Activated naive CD4-positive, alpha-beta T cell treated with anti-CD3 and anti-CD28 coated beads, Interleukin-2, amount 50 U/mL, for 72 hours (primary cell): ENCODE measurements at regions not wholly inside any gene's neighbourhood (a gene's known extent, or its start where the extent isn't known, plus 50 kb on each side); places are given as distances from the start of the nearest gene placed in this dataset.
"Not testable (repeated sequence)": the region's sequence is repeated elsewhere in the genome, so short reads cannot be mapped to it uniquely, and the experiment has no call there.

Source experiments
- ATAC-seq, 2 donors: fragments of 150-1000 bp; cut with Tn5 transposase; 2 replicates each; pipeline ENCODE4 v1.10.0; 2021; ENCODE audit warnings: mild to moderate bottlenecking in 2 of 2, moderate library complexity in 2 of 2
- DNase-seq, 2 donors: peaks; one replicate each; pipeline ENCODE4 v3.0.0; 2021 to 2022; ENCODE audit warnings: low spot score in 2 of 2
- H3K27ac Mint-ChIP-seq, 2 donors: one replicate each; pipeline ENCODE4 v1.8.0; 2022; ENCODE audit warnings: mild to moderate bottlenecking in 2 of 2, mixed read lengths in 2 of 2
- H3K36me3 Mint-ChIP-seq, 2 donors: one replicate each; pipeline ENCODE4 v1.8.0; 2022; ENCODE audit warnings: mixed read lengths in 2 of 2
- H3K9me3 Mint-ChIP-seq, 2 donors: one replicate each; pipeline ENCODE4 v1.8.0; 2022; ENCODE audit warnings: mixed read lengths in 2 of 2

DNA sequence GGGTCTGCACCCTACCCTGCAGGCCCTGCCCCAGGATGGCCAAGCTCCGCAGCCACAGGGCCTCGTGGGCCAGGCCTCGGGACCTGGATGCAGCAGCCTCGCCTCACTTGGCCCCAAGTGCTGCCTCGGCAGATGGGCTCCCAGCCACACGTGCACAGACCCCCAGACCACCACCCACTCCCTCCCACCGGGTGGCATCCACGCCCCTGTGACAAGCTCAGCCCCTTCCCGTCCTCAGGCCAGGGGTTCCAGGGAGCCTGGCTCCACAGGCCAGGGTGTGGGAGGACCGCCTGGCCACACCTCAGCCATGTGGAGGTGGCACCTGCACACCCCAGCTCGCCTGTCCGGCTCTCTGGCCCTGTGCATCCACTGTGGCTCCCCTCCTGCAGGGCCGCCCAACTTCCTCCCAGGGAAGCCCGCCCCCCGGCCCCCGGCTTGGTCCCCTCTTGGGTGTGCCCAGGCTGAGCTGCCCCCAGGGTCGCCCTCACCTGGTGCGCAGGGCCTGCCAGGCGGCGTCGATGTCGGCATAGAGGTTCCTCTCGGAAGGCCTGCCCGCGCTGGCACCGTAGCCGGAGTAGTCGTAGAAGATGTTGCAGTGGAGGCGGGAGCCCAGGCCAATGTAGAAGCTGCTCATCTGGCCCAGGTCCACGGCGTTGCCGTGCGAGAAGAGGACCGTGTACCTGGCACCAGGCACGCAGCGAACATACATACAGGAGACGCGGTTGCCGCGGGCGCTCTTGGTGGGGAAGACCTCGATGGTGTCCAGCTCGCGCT is 127.4 kb upstream of the VPREB1 start:
- ATAC-seq, H3K27ac Mint-ChIP-seq, H3K9me3 Mint-ChIP-seq, DNase-seq, H3K36me3 Mint-ChIP-seq: not testable (repeated sequence)

DNA sequence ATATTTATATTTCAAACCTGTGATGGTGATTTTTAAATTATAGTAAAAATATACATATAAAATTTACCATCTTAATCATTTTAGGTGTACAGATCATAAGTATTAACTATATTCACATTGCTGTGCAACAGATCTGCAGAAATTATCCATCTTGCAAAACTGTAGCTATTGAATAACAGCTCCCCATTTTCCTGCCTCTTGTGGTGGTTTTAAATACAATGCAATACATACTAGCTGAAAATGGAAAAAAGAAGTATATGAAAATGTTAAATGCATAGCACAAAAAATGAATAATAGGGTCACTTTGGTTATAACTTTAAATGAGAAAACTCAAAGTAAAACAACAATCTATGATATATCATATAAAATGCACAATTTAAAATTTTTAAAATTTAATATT is 130.9 kb upstream of the VPREB1 start:
- Mint-ChIP-seq H3K36me3 (no peaks in the 10 kb centered on the region), H3K27ac (no peak overlapping the region), H3K9me3 (no peaks in the 10 kb centered on the region)
- DNase-seq (no peak), ATAC-seq (no peak)

DNA sequence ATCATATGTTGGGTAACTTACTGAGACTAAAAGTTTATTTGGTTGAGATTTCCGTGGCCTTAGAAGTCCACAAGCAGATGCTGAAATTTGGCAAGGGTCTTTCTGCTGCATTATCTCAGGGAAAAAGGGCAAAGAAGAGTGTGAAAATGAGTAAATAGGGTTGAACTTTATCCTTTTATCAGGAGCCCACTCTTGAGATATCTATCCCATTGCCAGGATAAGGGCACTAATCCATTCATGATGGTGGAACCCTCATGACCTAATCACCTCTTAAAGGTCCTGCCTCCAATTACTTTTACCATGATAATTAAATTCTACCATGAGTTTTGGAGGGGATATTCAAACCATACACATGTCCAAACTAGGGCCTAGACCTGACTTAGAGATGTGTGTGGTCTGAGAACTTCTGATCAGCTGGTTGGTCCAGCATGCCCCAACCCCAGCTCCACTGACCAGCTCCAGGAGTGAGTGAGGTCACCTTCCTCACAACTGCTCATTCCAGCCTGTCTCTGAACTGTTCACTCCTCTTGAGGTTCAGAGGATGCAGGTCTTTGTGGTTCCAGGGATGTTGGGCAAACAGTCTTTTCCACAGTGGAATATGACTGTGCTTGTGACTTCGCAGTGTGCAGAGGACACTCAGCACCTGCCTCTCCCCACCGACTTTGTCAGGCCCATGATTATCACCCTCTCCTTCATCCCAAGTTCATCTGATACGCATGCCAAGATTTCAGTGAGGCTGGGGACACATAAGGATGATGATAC is 130.1 kb upstream of the TOP3B start:
- no peak overlapping the region for H3K27ac Mint-ChIP-seq
- DNase-seq (no peak), ATAC-seq (no peak)
- no peaks in the 10 kb centered on the region for H3K9me3 Mint-ChIP-seq
- H3K36me3 Mint-ChIP-seq = no peaks in the 10 kb centered on the region

DNA sequence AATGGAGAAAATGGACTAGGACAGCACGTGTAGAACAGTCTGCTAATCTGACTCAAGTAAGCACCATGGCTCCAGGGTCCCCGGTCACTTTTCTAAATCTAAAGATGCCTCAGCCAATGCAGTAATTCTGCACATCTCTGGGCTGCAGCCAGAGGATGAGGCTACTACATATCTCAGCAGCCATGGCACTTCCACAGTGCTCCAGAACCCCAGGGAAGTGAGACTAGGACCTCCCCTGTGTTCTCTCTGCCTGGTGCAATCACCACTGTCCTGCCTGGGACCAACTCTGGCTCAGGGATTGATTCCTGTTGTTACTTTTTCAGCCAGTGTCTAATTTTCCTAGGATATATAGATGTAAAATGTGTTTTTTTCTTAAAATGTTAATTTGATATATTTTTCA is 129.4 kb upstream of the TOP3B start:
- Mint-ChIP-seq H3K36me3 (no peaks in the 10 kb centered on the region), H3K27ac (no peak overlapping the region), H3K9me3 (no peaks in the 10 kb centered on the region)
- DNase-seq (no peak), ATAC-seq (no peak)

DNA sequence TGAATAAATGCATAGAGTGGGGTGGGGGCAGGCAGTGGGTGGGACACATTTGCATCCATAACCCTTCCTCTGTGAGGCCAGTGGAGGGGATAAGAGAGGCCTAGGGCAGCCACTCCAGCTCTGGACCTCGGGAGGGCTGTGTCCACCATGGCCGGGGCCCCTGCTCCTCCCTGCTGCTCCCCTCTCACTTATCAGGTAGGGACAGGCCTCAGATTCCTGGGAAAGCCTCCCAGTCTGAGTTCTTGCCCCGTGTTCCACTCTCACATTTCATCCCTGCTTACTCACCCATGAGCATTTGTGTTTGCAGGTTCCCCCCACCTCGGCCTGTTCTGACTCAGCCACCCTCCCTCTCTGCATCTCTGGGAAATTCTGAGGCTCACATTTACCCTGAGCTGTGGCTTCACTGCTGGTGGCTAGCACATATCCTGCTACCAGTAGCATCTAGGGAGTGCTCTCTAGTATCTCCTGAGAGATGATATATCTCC is 128.7 kb upstream of the TOP3B start:
- no peak overlapping the region for H3K27ac Mint-ChIP-seq
- ATAC-seq (peak; percentile 88 to 96), DNase-seq (peak in 1 of 2 donors; percentile 61)
- no peaks in the 10 kb centered on the region for H3K36me3 Mint-ChIP-seq
- no peaks in the 10 kb centered on the region for H3K9me3 Mint-ChIP-seq

DNA sequence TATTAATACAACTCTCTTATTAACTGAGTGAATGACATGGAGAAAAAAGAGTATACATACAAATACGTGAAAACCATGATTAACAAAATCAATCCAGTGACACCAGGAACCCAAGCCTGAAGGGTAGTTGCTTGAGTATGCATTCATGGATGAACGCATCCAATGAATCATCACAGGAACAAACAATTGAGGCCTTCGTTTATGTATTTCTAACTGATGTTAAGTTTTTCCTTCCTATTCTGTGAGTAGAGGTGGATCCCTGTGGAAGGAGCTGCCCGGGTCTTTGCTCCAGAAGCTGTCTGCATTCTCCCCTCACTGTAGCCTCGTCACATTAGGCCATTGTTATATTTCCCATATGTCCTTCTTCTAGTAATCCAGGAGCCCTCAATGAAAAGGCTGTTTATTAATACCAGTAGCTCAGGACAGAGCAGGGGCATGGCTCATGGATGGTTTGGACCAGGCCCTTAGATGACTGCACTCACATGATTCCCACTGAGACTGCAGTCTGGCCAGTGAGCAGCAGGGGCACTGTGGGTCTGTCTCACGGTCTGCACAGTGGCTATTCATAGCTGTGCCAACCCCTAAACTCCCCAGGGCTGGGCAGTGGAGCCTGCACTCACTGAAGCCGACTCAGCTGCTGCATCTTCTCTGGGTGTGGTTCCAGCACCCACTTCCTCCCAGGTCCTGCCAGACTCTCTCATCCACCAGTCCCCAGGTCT is 128.1 kb upstream of the TOP3B start:
- H3K36me3 Mint-ChIP-seq = no peaks in the 10 kb centered on the region
- H3K27ac Mint-ChIP-seq = no peak overlapping the region
- peak; percentile 80 to 87 for ATAC-seq
- no peaks in the 10 kb centered on the region for H3K9me3 Mint-ChIP-seq
- peak in 1 of 2 donors; percentile 33 for DNase-seq

DNA sequence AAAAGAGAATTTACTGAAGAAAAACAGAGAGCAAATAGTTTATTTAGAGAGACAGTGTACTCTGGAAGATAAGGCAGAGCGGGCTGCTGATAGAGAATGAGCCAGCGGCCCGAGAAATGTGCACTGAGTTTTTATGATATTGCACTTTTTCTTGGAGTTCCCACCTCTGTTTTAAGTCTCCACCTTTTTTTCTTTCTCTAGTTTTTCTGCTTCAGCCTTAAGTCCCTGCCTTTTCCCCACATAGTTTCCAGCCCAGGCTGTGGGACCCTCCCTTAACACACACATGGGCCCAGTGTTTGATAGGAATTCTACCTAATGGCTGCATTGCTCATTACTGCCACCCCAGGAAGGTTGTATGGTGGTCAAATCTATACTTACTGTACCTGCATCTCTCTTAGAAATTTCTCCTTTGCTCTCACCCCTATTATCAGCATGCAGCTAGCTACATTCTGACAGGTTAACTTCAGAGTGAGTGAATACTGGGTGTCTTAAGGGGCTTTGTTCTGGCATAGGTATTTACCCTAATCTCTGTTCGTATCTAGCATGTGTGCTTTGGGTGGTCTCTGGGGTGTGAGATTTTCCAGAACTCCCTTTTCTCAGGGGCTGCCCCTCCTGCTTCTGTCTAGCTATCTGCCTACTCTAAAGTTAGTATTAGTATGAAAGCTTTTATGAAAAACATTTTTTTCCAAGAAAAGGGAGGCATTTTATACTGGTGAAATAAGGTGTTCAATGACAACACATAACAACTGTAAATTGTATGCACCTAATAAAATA is 127.3 kb upstream of the TOP3B start:
- no peak for ATAC-seq
- DNase-seq = no peak
- H3K27ac Mint-ChIP-seq = peak overlapping the region in 1 of 2 donors; percentile 12
- H3K36me3 Mint-ChIP-seq = no peaks in the 10 kb centered on the region
- no peaks in the 10 kb centered on the region for H3K9me3 Mint-ChIP-seq

DNA sequence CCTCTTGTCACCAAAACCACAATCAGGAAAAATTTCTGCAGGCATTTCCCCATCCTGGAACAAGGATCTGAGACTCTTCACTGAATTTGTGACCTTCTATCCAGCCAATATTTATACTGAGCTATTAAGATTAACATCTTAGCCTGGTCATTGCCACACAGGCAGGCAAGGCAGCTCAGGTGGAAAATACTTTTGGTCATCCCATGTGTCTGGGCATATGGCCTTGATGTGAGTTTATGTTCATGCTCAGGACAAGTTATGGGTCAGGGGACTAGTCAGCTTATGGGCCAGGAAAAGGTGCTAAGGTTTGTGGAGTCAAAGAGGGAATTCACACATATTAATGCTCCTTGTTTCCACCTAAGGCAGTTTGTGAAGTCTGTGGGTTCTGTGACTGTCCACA is 124.3 kb upstream of the TOP3B start:
- Mint-ChIP-seq H3K9me3 (no peaks in the 10 kb centered on the region), H3K27ac (no peak overlapping the region), H3K36me3 (no peaks in the 10 kb centered on the region)
- ATAC-seq (no peak), DNase-seq (no peak)

DNA sequence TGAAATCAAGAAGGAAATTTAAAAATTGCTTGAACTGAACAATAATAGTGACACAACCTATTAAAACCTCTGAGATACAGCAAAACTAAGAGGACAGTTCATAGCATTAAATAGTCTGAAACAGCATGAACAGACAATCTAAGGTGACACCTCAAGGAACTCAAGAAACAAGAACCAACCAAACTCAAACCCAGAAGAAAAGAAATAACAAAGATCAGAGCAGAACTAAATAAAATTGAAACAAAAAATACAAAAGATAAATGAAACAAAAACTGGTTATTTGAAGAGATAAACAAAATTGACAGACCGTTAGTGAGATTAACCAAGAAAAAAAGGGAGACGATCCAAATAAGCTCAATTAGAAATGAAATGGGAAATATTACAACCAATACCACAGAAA is 122.8 kb upstream of the TOP3B start:
- Mint-ChIP-seq H3K36me3 (no peaks in the 10 kb centered on the region), H3K27ac (no peak overlapping the region), H3K9me3 (no peaks in the 10 kb centered on the region)
- ATAC-seq (no peak), DNase-seq (no peak)

DNA sequence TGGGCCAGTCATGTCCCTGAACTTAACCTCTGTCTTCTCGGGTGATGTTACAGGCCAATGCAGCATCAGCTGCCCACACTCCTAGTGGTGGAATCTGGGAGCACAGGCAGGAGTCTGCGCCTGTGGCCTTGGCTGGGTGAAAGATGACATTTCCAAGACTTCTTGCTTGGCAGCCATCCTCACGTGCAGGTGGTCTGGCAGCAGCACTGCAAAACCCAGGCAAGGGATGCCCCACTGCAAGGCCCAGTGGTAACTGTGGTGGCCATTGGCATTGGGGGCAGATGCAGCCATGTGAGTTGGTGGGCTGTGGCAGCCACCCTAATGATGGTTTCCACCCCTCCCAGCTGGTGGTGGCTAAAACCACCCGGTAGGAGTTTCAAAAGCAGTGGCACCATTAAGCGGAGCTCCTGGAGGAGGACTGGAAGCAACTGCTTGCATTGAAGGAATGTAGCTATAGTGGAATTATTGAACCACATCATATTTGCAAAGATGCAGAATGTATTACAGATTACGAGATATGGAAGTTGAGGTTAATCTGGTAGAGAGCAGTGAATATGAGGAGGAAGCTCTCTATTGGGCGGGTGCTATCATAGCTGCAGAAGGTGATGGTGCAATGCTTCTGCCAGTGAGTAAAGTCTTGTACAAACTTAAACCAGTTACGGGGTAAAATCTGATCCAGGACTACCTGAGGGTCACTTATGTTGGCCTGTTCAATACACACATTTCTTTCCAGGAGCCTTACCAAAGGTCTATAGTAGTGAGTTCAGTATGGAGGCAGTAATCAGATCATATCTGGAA is 120.7 kb upstream of the TOP3B start:
- ATAC-seq = peak in 1 of 2 donors; percentile 47
- Mint-ChIP-seq H3K36me3 (no peaks in the 10 kb centered on the region), H3K9me3 (no peaks in the 10 kb centered on the region), H3K27ac (no peak overlapping the region)
- DNase-seq = peak in 1 of 2 donors; percentile 48

DNA sequence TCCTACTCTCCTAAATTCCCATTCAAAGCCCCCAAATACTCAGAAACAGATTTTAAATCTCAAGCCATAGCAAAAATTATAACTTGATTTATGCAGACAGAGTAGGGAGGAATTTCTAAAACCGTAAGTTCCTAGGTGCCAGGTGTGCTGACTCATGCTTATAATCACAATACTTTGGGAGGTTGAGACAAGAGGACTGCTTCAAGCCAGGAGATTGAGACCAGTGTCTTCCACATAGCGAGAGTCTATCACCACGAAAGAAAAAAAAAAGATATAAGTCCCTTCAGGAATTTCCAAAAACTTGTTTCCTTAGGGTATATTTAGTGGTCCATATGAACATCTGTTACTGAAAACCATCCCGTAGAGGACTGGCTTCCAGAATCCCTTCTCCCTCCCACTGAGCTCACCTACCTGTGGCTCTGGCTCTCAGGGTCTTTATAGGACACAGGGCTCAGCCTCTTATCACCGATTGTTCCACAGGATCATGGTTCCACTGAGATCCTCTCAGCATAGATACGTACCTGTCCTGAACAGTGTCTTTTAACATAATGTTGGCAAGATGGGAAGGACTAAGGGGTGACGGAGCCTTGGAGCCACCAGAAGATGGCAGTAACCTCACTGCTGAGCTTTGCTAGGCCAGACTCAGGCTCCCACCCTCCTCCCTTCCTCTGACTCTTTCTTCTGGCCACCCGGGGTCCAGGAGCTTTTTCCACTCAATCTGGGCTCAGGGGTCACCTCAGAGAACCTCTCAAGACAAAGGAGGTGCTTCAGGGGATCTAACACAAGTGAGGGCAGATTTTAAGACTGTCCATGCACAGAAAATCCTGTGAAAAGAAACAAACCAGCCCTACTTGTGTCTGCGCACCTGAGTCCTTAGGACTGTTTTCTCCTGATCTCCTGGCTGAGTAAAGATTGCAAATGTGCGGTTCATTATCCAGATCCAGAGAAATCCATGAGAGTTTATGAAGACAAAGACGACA is 117.5 kb upstream of the TOP3B start:
- Mint-ChIP-seq H3K9me3 (no peaks in the 10 kb centered on the region), H3K36me3 (no peaks in the 10 kb centered on the region), H3K27ac (no peak overlapping the region)
- ATAC-seq (peak in 1 of 2 donors; percentile 51), DNase-seq (no peak)

DNA sequence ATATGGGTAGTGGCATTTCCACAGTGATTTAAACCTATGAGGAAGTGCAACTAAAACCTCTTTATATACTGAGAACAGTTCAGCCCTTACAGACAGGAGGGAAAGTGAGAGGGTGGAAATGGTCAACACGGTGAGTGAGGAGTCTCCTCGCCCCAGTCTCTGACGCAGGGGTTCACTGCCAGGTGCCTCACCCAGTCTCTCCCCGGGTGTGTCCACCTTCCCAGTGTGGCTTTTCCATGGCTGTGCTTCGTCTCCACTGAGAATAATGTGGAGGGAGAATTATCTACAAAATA is 116.6 kb upstream of the TOP3B start:
- H3K9me3 Mint-ChIP-seq = no peaks in the 10 kb centered on the region
- no peak overlapping the region for H3K27ac Mint-ChIP-seq
- DNase-seq (no peak), ATAC-seq (no peak)
- no peaks in the 10 kb centered on the region for H3K36me3 Mint-ChIP-seq

DNA sequence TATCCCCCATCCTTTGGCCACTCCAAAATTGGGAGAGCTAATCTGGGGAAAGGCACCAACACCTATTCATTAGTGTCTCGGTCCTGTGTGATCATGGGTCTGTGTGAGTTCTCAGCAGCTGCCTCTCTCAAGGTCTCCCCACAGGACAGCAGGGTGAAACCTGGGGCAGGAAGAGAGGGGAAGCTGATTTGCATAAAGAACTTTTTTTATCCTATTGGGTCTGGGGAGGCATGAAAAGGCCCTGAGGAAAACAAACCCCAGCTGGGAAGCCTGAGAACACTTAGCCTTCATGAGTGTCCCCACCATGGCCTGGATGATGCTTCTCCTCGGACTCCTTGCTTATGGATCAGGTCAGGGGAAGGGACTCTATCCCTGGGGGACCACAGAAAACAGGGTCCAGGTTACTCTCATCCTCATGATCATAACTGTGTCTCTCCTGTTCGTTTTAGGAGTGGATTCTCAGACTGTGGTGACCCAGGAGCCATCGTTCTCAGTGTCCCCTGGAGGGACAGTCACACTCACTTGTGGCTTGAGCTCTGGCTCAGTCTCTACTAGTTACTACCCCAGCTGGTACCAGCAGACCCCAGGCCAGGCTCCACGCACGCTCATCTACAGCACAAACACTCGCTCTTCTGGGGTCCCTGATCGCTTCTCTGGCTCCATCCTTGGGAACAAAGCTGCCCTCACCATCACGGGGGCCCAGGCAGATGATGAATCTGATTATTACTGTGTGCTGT is 116.0 kb upstream of the TOP3B start:
- H3K36me3 Mint-ChIP-seq = no peaks in the 10 kb centered on the region
- H3K27ac Mint-ChIP-seq = no peak overlapping the region
- DNase-seq = no peak
- ATAC-seq = no peak
- peaks cover 0 to under 1% of the 10 kb centered on the region in 2 donors for H3K9me3 Mint-ChIP-seq

DNA sequence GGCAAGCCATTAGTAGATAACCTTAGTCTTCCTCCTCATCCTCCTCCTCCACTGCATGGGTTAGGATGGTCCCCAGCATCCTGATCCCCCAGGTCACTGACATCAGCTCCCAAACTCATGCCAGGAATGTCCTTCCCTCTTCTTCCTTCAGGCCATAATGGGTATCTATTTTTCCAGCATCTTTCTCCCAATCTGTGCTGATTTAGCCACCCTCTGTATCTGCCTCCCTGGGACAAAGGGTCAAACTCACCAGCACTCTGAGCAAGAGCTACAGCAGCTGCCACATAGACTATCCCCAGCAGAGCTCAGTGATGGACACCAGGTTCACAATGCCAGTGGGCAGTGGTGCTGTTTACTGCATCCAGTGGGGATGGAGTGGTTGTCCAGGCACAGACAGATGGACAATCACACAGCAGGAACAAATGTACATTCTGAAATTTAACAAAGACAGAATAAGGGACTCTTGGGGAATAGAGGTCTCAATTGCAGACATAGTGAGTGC is 115.2 kb upstream of the TOP3B start:
- Mint-ChIP-seq H3K9me3 (peaks cover 0 to 6% of the 10 kb centered on the region in 2 donors), H3K27ac (no peak overlapping the region), H3K36me3 (no peaks in the 10 kb centered on the region)
- no peak for DNase-seq
- ATAC-seq = no peak
